Stimulated activated effector memory CD8-positive, alpha-beta T cell treated with anti-CD3 and anti-CD28 coated beads, Interleukin-12 subunit alpha, Interleukin-12 subunit beta, amount 100 ng/mL, for 72 hours (primary cell): ENCODE measurements at regions not wholly inside any gene's neighbourhood (a gene's known extent, or its start where the extent isn't known, plus 50 kb on each side); places are given as distances from the start of the nearest gene placed in this dataset.
"Not testable (repeated sequence)": the region's sequence is repeated elsewhere in the genome, so short reads cannot be mapped to it uniquely, and the experiment has no call there.

Experiments
- ATAC-seq: fragments of 150-1000 bp; cut with Tn5 transposase; 2 replicates; pipeline ENCODE4 v1.10.0; 2021
- DNase-seq, 2 donors: peaks; one replicate each; pipeline ENCODE4 v3.0.0; 2021 to 2022; ENCODE audit warnings: low spot score in 2 of 2
- H3K27ac Mint-ChIP-seq: one replicate; pipeline ENCODE4 v1.8.0; 2022; ENCODE audit warnings: mild to moderate bottlenecking, mixed read lengths
- H3K36me3 Mint-ChIP-seq: one replicate; pipeline ENCODE4 v1.8.0; 2022; ENCODE audit warnings: mild to moderate bottlenecking, mixed read lengths
- H3K4me1 Mint-ChIP-seq: one replicate; pipeline ENCODE4 v1.8.0; 2022; ENCODE audit warnings: mixed read lengths
- H3K4me3 Mint-ChIP-seq: one replicate; pipeline ENCODE4 v1.8.0; 2022; ENCODE audit warnings: mild to moderate bottlenecking, mixed read lengths
- H3K9me3 Mint-ChIP-seq: one replicate; pipeline ENCODE4 v1.8.0; 2022; ENCODE audit warnings: mixed read lengths

- ATAC-seq = no peak
- no peak overlapping the region for H3K4me3 Mint-ChIP-seq
- no peaks in the 10 kb centered on the region for H3K36me3 Mint-ChIP-seq
- H3K4me1 Mint-ChIP-seq = no peaks in the 10 kb centered on the region
- DNase-seq = no peak
- H3K9me3 Mint-ChIP-seq = peaks cover 13% of the 10 kb centered on the region
- H3K27ac Mint-ChIP-seq = no peak overlapping the region
Observed at GRCh38 chr3:154954757-154955156, 125.4 kb upstream of the MME start.

DNA sequence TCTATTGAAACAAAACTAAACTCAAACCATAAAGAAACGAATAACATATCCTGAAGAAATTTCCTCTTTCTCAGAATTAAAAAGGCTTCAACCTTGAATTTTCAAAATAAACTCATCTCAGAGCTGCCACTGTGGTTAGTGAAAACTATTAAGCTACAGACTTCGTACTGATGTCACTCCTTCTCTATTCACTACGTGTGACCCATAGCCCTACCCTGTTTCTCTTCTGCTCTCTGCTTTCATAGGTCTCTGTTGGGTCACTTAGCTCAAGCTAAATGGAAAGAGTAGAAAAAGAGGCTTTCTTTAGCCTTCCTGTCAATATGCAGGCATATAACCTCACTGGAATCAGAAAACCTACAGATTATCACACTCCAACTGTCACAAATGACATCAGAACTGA, 126.6 kb upstream of the MME start:
- no peak for ATAC-seq
- H3K4me3 Mint-ChIP-seq = no peak overlapping the region

DNA sequence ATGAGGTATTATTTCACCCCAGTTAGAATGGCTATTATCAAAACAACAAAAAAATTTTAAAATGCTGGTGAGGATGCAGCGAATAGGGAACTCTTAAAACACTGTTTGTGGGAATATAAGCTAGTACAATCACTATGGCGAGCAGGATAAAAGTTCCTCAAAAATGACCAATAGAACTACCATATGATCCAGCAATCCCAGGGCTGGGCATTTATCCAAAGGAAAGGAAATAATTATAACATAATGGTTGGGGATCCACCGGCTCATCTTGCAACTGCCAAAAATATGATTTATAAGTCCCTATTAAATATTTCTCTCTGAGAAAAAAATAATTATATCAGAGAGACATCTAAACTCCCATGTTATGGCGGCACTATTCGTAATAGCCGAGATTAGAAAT, 127.6 kb upstream of the MME start:
- Mint-ChIP-seq H3K4me1 (no peaks in the 10 kb centered on the region), H3K36me3 (no peaks in the 10 kb centered on the region), H3K27ac (no peak overlapping the region), H3K4me3 (no peak overlapping the region), H3K9me3 (peaks cover 17% of the 10 kb centered on the region)
- ATAC-seq = no peak
- no peak for DNase-seq

More for the DNA sequence above, 126.6 kb upstream of the MME start:
- no peak for DNase-seq
- H3K27ac Mint-ChIP-seq = no peak overlapping the region
- no peaks in the 10 kb centered on the region for H3K4me1 Mint-ChIP-seq
- no peaks in the 10 kb centered on the region for H3K36me3 Mint-ChIP-seq
- peaks cover 13% of the 10 kb centered on the region for H3K9me3 Mint-ChIP-seq

DNA sequence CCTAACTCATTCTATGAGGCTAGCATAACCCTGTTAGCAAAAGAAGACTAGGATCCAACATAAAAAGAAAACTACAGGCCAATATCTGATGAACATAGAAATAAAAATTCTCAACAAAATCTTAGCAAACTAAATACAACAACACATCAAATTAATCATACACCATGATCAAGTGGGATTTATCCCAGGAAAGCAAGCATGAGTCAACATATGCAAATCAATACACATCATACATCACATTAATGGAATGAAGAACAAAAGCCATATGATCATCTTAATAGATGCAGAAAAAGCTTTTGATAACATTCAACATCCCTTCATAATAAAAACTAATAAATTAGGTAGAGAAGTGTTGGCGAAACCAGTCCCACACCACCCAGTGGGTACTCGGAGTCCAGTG, 136.1 kb upstream of the MME start:
- DNase-seq (no peak), ATAC-seq (no peak)
- Mint-ChIP-seq H3K27ac (no peak overlapping the region), H3K4me3 (no peak overlapping the region), H3K4me1 (no peaks in the 10 kb centered on the region), H3K9me3 (peaks cover 31% of the 10 kb centered on the region), H3K36me3 (no peaks in the 10 kb centered on the region)

- Mint-ChIP-seq H3K27ac (no peak overlapping the region), H3K9me3 (peaks cover 28% of the 10 kb centered on the region), H3K4me1 (no peaks in the 10 kb centered on the region), H3K4me3 (no peak overlapping the region), H3K36me3 (no peaks in the 10 kb centered on the region)
- ATAC-seq (no peak), DNase-seq (no peak)
Observed at GRCh38 chr3:154942827-154943226, 137.3 kb upstream of the MME start.

DNA sequence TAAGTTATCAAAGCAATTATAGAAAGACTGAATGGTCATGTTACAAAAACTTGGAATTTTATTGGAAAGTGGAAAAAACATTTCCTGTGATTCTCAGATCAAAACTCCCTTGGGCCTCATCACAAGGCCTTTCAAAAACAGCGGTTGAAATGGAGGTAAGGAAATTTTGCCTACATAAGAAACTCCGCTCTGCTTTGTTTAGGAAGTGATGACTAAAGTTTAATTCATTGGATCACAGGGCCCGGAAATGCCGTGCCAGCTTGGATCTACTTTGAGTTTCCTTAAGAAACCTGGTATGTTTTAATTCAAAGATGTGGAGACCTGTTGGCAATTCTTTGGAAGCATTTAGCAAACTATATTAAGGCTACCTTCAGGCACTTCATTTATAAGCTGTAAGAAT, 143.9 kb upstream of the MME start:
- Mint-ChIP-seq H3K36me3 (no peaks in the 10 kb centered on the region), H3K4me3 (no peak overlapping the region), H3K9me3 (peaks cover 13% of the 10 kb centered on the region), H3K27ac (no peak overlapping the region), H3K4me1 (no peaks in the 10 kb centered on the region)
- DNase-seq (no peak), ATAC-seq (no peak)

GRCh38 chr3:154933581-154933980, 146.5 kb upstream of the MME start:
- H3K4me3 Mint-ChIP-seq = no peak overlapping the region
- DNase-seq = no peak
- no peak overlapping the region for H3K27ac Mint-ChIP-seq
- ATAC-seq = no peak
- peaks cover 7% of the 10 kb centered on the region for H3K9me3 Mint-ChIP-seq
- H3K4me1 Mint-ChIP-seq = no peaks in the 10 kb centered on the region
- H3K36me3 Mint-ChIP-seq = no peaks in the 10 kb centered on the region

- no peak for ATAC-seq
- Mint-ChIP-seq H3K27ac (no peak overlapping the region), H3K4me3 (no peak overlapping the region), H3K9me3 (peaks cover 4% of the 10 kb centered on the region), H3K4me1 (no peaks in the 10 kb centered on the region), H3K36me3 (no peaks in the 10 kb centered on the region)
- DNase-seq = no peak
Observed at GRCh38 chr3:154932633-154933032, 147.5 kb upstream of the MME start.

- ATAC-seq = no peak
- H3K9me3 Mint-ChIP-seq = peaks cover 4% of the 10 kb centered on the region
- DNase-seq = no peak
- no peaks in the 10 kb centered on the region for H3K4me1 Mint-ChIP-seq
- H3K36me3 Mint-ChIP-seq = no peaks in the 10 kb centered on the region
- no peak overlapping the region for H3K4me3 Mint-ChIP-seq
- H3K27ac Mint-ChIP-seq = no peak overlapping the region
Observed at GRCh38 chr3:154931484-154931883, 148.6 kb upstream of the MME start.

GRCh38 chr3:154926721-154927120, 153.4 kb upstream of the MME start:
- ATAC-seq = no peak
- Mint-ChIP-seq H3K9me3 (peaks cover 7% of the 10 kb centered on the region), H3K36me3 (no peaks in the 10 kb centered on the region), H3K4me1 (no peaks in the 10 kb centered on the region), H3K4me3 (no peak overlapping the region), H3K27ac (no peak overlapping the region)
- no peak for DNase-seq

GRCh38 chr3:154921351-154921750, 158.8 kb upstream of the MME start:
- no peak for DNase-seq
- no peak for ATAC-seq
- Mint-ChIP-seq H3K4me1 (no peaks in the 10 kb centered on the region), H3K27ac (no peak overlapping the region), H3K36me3 (no peaks in the 10 kb centered on the region), H3K4me3 (no peak overlapping the region), H3K9me3 (peaks cover 5% of the 10 kb centered on the region)

DNA sequence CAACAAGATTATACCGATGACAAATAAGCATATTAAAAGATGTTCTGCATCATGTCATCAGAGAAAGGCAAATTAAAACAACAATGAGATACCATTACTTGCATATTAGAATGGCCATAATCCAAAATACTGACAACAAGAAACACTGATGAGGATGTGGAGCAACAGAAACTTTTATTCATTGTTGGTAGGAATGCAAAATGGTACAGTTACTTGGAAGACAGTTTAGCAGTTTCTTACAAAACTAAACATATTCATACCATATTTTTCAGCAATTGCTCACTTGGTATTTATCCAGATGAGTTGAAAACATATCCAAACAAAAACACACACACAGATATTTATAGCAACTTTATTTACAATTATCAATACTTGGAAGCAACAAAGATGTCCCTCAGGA, 160.9 kb upstream of the MME start:
- DNase-seq (no peak), ATAC-seq (no peak)
- Mint-ChIP-seq H3K27ac (no peak overlapping the region), H3K9me3 (peaks cover 11% of the 10 kb centered on the region), H3K4me3 (no peak overlapping the region), H3K4me1 (no peaks in the 10 kb centered on the region), H3K36me3 (no peaks in the 10 kb centered on the region)

GRCh38 chr3:154904328-154904727, 175.8 kb upstream of the MME start:
- Mint-ChIP-seq H3K27ac (no peak overlapping the region), H3K4me3 (no peak overlapping the region), H3K4me1 (no peaks in the 10 kb centered on the region), H3K9me3 (peaks cover 12% of the 10 kb centered on the region), H3K36me3 (no peaks in the 10 kb centered on the region)
- DNase-seq (no peak), ATAC-seq (no peak)

DNA sequence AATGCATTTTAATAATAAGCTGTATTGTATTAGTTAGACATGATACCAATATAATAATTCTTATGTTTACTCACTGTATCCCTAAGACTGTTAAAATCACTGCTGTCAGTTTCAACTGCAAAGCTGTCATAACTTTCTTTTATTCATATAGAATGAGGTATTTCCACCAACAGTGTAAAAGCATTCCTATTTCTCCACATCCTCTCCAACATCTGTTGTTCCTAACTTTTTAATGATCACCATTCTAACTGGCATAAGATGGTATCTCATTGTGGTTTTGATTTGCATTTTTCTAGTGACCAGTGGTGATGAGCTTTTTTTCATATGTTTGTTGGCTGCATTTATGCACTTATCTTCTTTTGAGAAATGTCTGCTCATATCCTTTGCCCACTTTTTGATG, 177.6 kb upstream of the MME start:
- H3K4me1 Mint-ChIP-seq, H3K36me3 Mint-ChIP-seq, DNase-seq, H3K9me3 Mint-ChIP-seq, H3K27ac Mint-ChIP-seq, H3K4me3 Mint-ChIP-seq, ATAC-seq: not testable (repeated sequence)

DNA sequence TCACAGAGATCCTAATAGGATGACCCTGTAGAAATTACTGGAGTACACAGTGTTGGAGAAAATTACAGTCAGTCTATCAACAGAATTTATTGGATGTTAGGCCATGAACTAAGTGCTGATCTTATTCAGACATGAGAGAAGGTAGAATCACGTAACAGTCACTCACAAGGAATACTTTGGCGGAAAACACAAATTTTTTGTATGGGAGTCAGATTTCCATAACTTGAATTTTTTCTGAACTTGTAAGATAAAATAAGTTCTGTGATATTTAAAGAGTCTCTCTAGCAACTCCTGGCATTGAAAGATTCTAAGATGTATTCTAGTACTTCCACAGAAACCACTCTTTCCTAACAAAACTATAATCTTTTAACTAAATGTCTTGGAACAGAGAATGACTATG, 178.8 kb upstream of the MME start:
- no peaks in the 10 kb centered on the region for H3K4me1 Mint-ChIP-seq

DNA sequence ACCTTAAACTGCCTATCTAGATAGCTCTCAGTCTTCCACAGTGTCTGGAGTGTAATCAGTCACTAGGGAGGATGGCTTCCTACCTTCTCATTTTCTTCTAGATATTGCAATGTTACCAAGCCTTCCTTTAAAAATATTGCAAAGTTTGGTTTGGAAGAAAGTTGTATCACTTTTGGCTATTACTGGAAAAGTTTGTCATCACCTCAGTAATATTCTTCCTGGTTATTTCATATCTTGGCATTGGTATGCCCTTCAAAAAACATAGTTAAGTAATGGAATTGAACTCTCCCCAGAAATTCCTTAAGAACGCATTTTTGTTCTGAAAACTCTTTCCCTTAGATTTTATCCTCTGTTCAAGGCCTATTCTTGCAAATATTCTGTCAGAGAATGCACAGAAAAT, 179.3 kb upstream of the MME start:
- Mint-ChIP-seq H3K4me3 (no peak overlapping the region), H3K9me3 (peaks cover 9% of the 10 kb centered on the region), H3K4me1 (no peaks in the 10 kb centered on the region), H3K27ac (no peak overlapping the region), H3K36me3 (no peaks in the 10 kb centered on the region)
- ATAC-seq (no peak), DNase-seq (no peak)

More for the DNA sequence above, 178.8 kb upstream of the MME start:
- Mint-ChIP-seq H3K36me3 (no peaks in the 10 kb centered on the region), H3K27ac (no peak overlapping the region), H3K9me3 (peaks cover 9% of the 10 kb centered on the region), H3K4me3 (no peak overlapping the region)
- DNase-seq (no peak), ATAC-seq (no peak)

- Mint-ChIP-seq H3K4me1 (no peaks in the 10 kb centered on the region), H3K36me3 (no peaks in the 10 kb centered on the region), H3K27ac (no peak overlapping the region), H3K9me3 (peaks cover 4% of the 10 kb centered on the region), H3K4me3 (no peak overlapping the region)
- DNase-seq = no peak
- ATAC-seq = no peak
Observed at GRCh38 chr3:154898916-154899315, 181.2 kb upstream of the MME start.
